ELR (cell line): ENCODE measurements at regions not wholly inside any gene's neighbourhood (a gene's known extent, or its start where the extent isn't known, plus 50 kb on each side); places are given as distances from the start of the nearest gene placed in this dataset.
"Not testable (repeated sequence)": the region's sequence is repeated elsewhere in the genome, so short reads cannot be mapped to it uniquely, and the experiment has no call there.

Experiments
- DNase-seq: peaks from one replicate; pipeline ENCODE4 v3.0.0-alpha.2; 2015; ENCODE audit warnings: low read depth

- DNase-seq = no peak
These were observed 179.7 kb downstream of the FOXG1 start for GRCh38 chr14:28946267-28946666.

GRCh38 chr14:28949503-28949902 is 182.9 kb downstream of the FOXG1 start:
- no peak for DNase-seq

GRCh38 chr14:28952161-28952560 is 185.6 kb downstream of the FOXG1 start:
- no peak for DNase-seq

- no peak for DNase-seq
These were observed 186.1 kb downstream of the FOXG1 start for GRCh38 chr14:28952666-28953065.

- no peak for DNase-seq
These were observed 187.4 kb downstream of the FOXG1 start for GRCh38 chr14:28953973-28954372.

- DNase-seq = no peak
These were observed 200.0 kb downstream of the FOXG1 start for GRCh38 chr14:28966416-28967233.

- no peak for DNase-seq
These were observed 208.5 kb downstream of the FOXG1 start for GRCh38 chr14:28975084-28975483.

- DNase-seq = no peak
These were observed 215.6 kb downstream of the FOXG1 start for GRCh38 chr14:28982228-28982627.

- no peak for DNase-seq
These were observed 216.7 kb downstream of the FOXG1 start for GRCh38 chr14:28983279-28983678.

- DNase-seq = peak; percentile 27
These were observed 220.9 kb downstream of the FOXG1 start for GRCh38 chr14:28987516-28987915.

GRCh38 chr14:28997196-28997595 is 230.6 kb downstream of the FOXG1 start:
- not testable (repeated sequence) for DNase-seq

GRCh38 chr14:28999656-29000055 is 233.1 kb downstream of the FOXG1 start:
- no peak for DNase-seq

GRCh38 chr14:29005647-29006046 is 239.1 kb downstream of the FOXG1 start:
- DNase-seq = no peak

- DNase-seq = no peak
These were observed 241.4 kb downstream of the FOXG1 start for GRCh38 chr14:29007990-29008389.

- DNase-seq = peak; percentile 68
These were observed 249.7 kb downstream of the FOXG1 start for GRCh38 chr14:29016050-29016900.

GRCh38 chr14:29023505-29023904 is 256.9 kb downstream of the FOXG1 start:
- not testable (repeated sequence) for DNase-seq

GRCh38 chr14:29027441-29027840 is 260.9 kb downstream of the FOXG1 start:
- not testable (repeated sequence) for DNase-seq

- not testable (repeated sequence) for DNase-seq
These were observed 261.5 kb downstream of the FOXG1 start for GRCh38 chr14:29027941-29028705.

- peak; percentile 44 for DNase-seq
These were observed 262.5 kb downstream of the FOXG1 start for GRCh38 chr14:29028973-29029582.

- DNase-seq = no peak
These were observed 263.5 kb downstream of the FOXG1 start for GRCh38 chr14:29030121-29030520.

- DNase-seq = no peak
These were observed 264.4 kb downstream of the FOXG1 start for GRCh38 chr14:29030970-29031369.

- no peak for DNase-seq
These were observed 268.5 kb downstream of the FOXG1 start for GRCh38 chr14:29035134-29035533.
